Neural progenitor cell (in vitro differentiated cells): ENCODE measurements at regions not wholly inside any gene's neighbourhood (a gene's known extent, or its start where the extent isn't known, plus 50 kb on each side); places are given as distances from the start of the nearest gene placed in this dataset.

Experiments used
- DNase-seq: peaks from one replicate; pipeline ENCODE4 v3.0.0-alpha.2; 2016; ENCODE audit warnings: low spot score
- H2AFZ ChIP-seq: fragments of 200-600 bp; sonication (generic); replicated peaks from 2 replicates; pipeline ENCODE4 v1.6.1; 2016; ENCODE audit warnings: antibody characterized with exemption
- H3F3A ChIP-seq: fragments of 200-600 bp; sonication (generic); 2 replicates; pipeline ENCODE4 v1.6.1; 2016; ENCODE audit warnings: antibody characterized with exemption, low read depth
- H3K27ac ChIP-seq: fragments of 200-600 bp; sonication (generic); 2 replicates; pipeline ENCODE4 v1.5.1; 2016; ENCODE audit warnings: mild to moderate bottlenecking
- H3K27me3 ChIP-seq: fragments of 200-600 bp; sonication (generic); 2 replicates; pipeline ENCODE4 v1.6.1; 2016; ENCODE audit warnings: mild to moderate bottlenecking, moderate library complexity
- H3K36me3 ChIP-seq: fragments of 200-600 bp; sonication (generic); 2 replicates; pipeline ENCODE4 v1.5.1; 2016
- H3K4me1 ChIP-seq: fragments of 200-600 bp; sonication (generic); 2 replicates; pipeline ENCODE4 v1.6.1; 2016; ENCODE audit warnings: mixed run types
- H3K4me2 ChIP-seq: fragments of 200-600 bp; sonication (generic); 2 replicates; pipeline ENCODE4 v1.6.1; 2016
- H3K4me3 ChIP-seq: fragments of 200-600 bp; sonication (generic); 2 replicates; pipeline ENCODE4 v1.5.1; 2016
- H3K79me2 ChIP-seq: fragments of 200-600 bp; sonication (generic); 2 replicates; pipeline ENCODE4 v1.6.1; 2016; ENCODE audit warnings: low read depth
- H3K9ac ChIP-seq: fragments of 200-600 bp; sonication (generic); 2 replicates; pipeline ENCODE4 v1.6.1; 2016
- H3K9me3 ChIP-seq: fragments of 200-600 bp; sonication (generic); 2 replicates; pipeline ENCODE4 v1.5.1; 2016; ENCODE audit warnings: low read depth
- H4K20me1 ChIP-seq: fragments of 200-600 bp; sonication (generic); 2 replicates; pipeline ENCODE4 v1.6.1; 2016; ENCODE audit warnings: low read depth
- H3K27ac Mint-ChIP-seq: 3 replicates; pipeline ENCODE4 v1.8.0; 2021; ENCODE audit warnings: mixed read lengths
- H3K27me3 Mint-ChIP-seq: 2 replicates; pipeline ENCODE4 v1.8.0; 2022; ENCODE audit warnings: low read depth, mild to moderate bottlenecking, inconsistent platforms, moderate library complexity, mixed read lengths; ENCODE audit not compliant: insufficient read depth
- H3K36me3 Mint-ChIP-seq: 3 replicates; pipeline ENCODE4 v1.8.0; 2021; ENCODE audit warnings: mixed read lengths
- H3K4me1 Mint-ChIP-seq: 3 replicates; pipeline ENCODE4 v1.8.0; 2021; ENCODE audit warnings: mixed read lengths
- H3K4me3 Mint-ChIP-seq: 3 replicates; pipeline ENCODE4 v1.8.0; 2021; ENCODE audit warnings: mild to moderate bottlenecking, moderate library complexity, mixed read lengths
- H3K9me3 Mint-ChIP-seq: 3 replicates; pipeline ENCODE4 v1.8.0; 2020; ENCODE audit warnings: mixed read lengths
- CTCF ChIP-seq: fragments of 200-600 bp; sonication (generic); IDR thresholded peaks from 2 replicates; pipeline ENCODE4 v1.5.1; 2017; ENCODE audit warnings: antibody characterized with exemption, mild to moderate bottlenecking
- EZH2 ChIP-seq: fragments of 200-600 bp; sonication (generic); IDR thresholded peaks from 2 replicates; pipeline ENCODE4 v1.6.1; 2017; ENCODE audit warnings: antibody characterized with exemption, mild to moderate bottlenecking, moderate library complexity
- EZH2phosphoT487 ChIP-seq: fragments of 200-600 bp; sonication (generic); IDR thresholded peaks from 2 replicates; pipeline ENCODE4 v1.6.1; 2017; ENCODE audit warnings: antibody characterized with exemption

GRCh38 chr6:145212813-145213212 lies 522.5 kb downstream of the EPM2A start:
- no peaks in the 10 kb centered on the region for H3K9me3 ChIP-seq
- H3K27me3 ChIP-seq: no peaks in the 10 kb centered on the region
- no peak overlapping the region for H3K4me3 ChIP-seq
- H3F3A ChIP-seq: no peaks in the 10 kb centered on the region
- Mint-ChIP-seq H3K36me3 (no peaks in the 10 kb centered on the region), H3K27ac (no peak overlapping the region), H3K27me3 (no peaks in the 10 kb centered on the region), H3K4me1 (no peaks in the 10 kb centered on the region), H3K4me3 (no peak overlapping the region), H3K9me3 (no peaks in the 10 kb centered on the region)
- no peaks in the 10 kb centered on the region for H3K79me2 ChIP-seq
- no peak overlapping the region for H3K27ac ChIP-seq
- no peak overlapping the region for H3K9ac ChIP-seq
- H3K36me3 ChIP-seq: no peaks in the 10 kb centered on the region
- no peaks in the 10 kb centered on the region for H4K20me1 ChIP-seq
- DNase-seq: no peak
- H3K4me2 ChIP-seq: no peak overlapping the region
- TF ChIP-seq CTCF: no peak
- TF ChIP-seq EZH2: no peak
- TF ChIP-seq EZH2phosphoT487: no peak
- H3K4me1 ChIP-seq: no peaks in the 10 kb centered on the region
- H2AFZ ChIP-seq: no peak overlapping the region

DNA sequence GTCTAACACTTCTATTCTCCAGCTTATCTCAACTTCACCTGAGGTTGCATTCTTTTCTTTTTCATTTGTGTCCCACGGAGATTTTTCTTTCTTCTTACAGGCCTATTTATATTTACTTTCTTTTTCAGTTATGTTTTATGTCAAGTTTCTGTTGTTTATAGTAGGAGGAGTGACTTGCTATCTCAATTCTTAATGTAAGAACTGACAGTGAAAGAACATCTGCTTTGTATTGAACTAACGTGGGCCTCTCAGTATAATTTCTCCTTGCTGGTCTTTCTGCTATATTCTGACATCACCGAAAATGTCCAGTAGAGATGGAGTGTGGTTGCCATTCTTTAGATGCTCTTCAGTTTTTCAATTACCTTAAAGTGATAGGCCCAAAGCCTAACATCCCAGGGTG lies 521.7 kb downstream of the EPM2A start:
- H3K27me3 Mint-ChIP-seq: no peaks in the 10 kb centered on the region

DNA sequence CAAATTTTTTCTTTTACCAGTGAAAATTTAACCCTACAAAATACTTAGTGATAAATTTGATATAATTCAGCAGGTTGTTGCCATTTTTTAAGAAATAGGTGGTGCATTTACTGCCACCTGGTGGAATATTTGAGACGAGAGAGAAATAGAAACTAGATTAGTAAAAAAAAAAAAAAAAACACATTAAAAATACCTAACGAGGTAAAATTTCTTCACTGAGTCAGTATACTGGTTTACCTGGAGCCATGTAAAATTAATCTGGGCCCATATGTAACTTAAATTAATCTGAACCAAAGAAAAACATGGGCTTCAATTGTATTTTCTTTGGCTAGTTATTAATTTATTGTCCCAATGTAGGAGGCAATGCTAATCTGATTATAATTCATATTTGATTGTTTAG lies 520.8 kb downstream of the EPM2A start:
- DNase-seq: peak; percentile 45
- TF ChIP-seq EZH2 (no peak), EZH2phosphoT487 (no peak), CTCF (peak; percentile 83)
- H3K36me3 Mint-ChIP-seq: no peaks in the 10 kb centered on the region
- Histone ChIP-seq H3K4me1 (no peaks in the 10 kb centered on the region), H3K9me3 (no peaks in the 10 kb centered on the region), H3K4me2 (no peak overlapping the region), H3K79me2 (no peaks in the 10 kb centered on the region), H3K27ac (no peak overlapping the region), H3K36me3 (no peaks in the 10 kb centered on the region), H3K27me3 (no peaks in the 10 kb centered on the region), H2AFZ (no peak overlapping the region), H3K4me3 (no peak overlapping the region), H3K9ac (no peak overlapping the region), H3F3A (no peaks in the 10 kb centered on the region), H4K20me1 (no peaks in the 10 kb centered on the region)
- H3K27ac Mint-ChIP-seq: no peak overlapping the region
- H3K9me3 Mint-ChIP-seq: no peaks in the 10 kb centered on the region
- H3K4me3 Mint-ChIP-seq: no peak overlapping the region
- H3K27me3 Mint-ChIP-seq: no peaks in the 10 kb centered on the region
- H3K4me1 Mint-ChIP-seq: no peaks in the 10 kb centered on the region

More for the DNA sequence above, 521.7 kb downstream of the EPM2A start:
- H3K27ac ChIP-seq: no peak overlapping the region
- H3K36me3 ChIP-seq: no peaks in the 10 kb centered on the region
- no peaks in the 10 kb centered on the region for H3K79me2 ChIP-seq
- H3F3A ChIP-seq: no peaks in the 10 kb centered on the region
- Mint-ChIP-seq H3K9me3 (no peaks in the 10 kb centered on the region), H3K36me3 (no peaks in the 10 kb centered on the region), H3K4me1 (no peaks in the 10 kb centered on the region), H3K27ac (no peak overlapping the region), H3K4me3 (no peak overlapping the region)
- no peak for DNase-seq
- H3K27me3 ChIP-seq: no peaks in the 10 kb centered on the region
- no peak overlapping the region for H3K4me2 ChIP-seq
- H3K4me3 ChIP-seq: no peak overlapping the region
- H3K9me3 ChIP-seq: no peaks in the 10 kb centered on the region
- TF ChIP-seq EZH2phosphoT487: no peak
- TF ChIP-seq EZH2: no peak
- TF ChIP-seq CTCF: no peak
- no peaks in the 10 kb centered on the region for H4K20me1 ChIP-seq
- no peak overlapping the region for H2AFZ ChIP-seq
- no peaks in the 10 kb centered on the region for H3K4me1 ChIP-seq
- H3K9ac ChIP-seq: no peak overlapping the region
